HCT116 (cell line): ENCODE measurements at regions not wholly inside any gene's neighbourhood (a gene's known extent, or its start where the extent isn't known, plus 50 kb on each side); places are given as distances from the start of the nearest gene placed in this dataset.

Source experiments
- ATAC-seq: fragments of 200-7000 bp; cut with Tn5 transposase; 2 replicates; pipeline ENCODE4 v1.9.1; 2020; ENCODE audit warnings: mild to moderate bottlenecking, moderate library complexity
- BruUV-seq: library from RNA; stranded (reverse); fragments of 400-500 nt; replicated peaks from 2 replicates; lab custom pipeline; 2021; lab: Mats Ljungman, UMichigan
- CTCF ChIA-PET: fragments of 300-600 bp; sonication (Branson Sonifier 250); formaldehyde crosslinking; loops from one replicate; lab custom pipeline; 2021; ENCODE audit warnings: antibody characterized with exemption; lab: Charles Lee
- POLR2A ChIA-PET: fragments of 300-600, 350-600 bp; sonication (Branson Sonifier 250); formaldehyde crosslinking; loops from one replicate; lab custom pipeline; 2021; ENCODE audit warnings: antibody characterized with exemption; lab: Charles Lee
- RAD21 ChIA-PET, 2 experiments: fragments of 300-600 bp; sonication (Branson Sonifier 250); formaldehyde crosslinking; loops; one replicate each; lab custom pipeline; 2023; ENCODE audit warnings: low total read pairs in 2 of 2; ENCODE audit not compliant: uncharacterized antibody in 2 of 2, unreplicated experiment in 2 of 2, low non-redundant PET in 1 of 2; lab: Charles Lee
- DNase-seq: peaks from one replicate; pipeline ENCODE4 v3.0.0-alpha.2; 2010; ENCODE audit warnings: low read depth, low spot score
- H2AFZ ChIP-seq: fragments of 200-600 bp; shearing (Covaris generic), sonication (generic); 2 replicates; pipeline ENCODE4 v1.6.1; 2017; ENCODE audit warnings: low read depth, mixed run types, mixed read lengths, antibody characterized with exemption, low read length; ENCODE audit not compliant: poor library complexity, severe bottlenecking
- H3K27ac ChIP-seq: 2 replicates; pipeline ENCODE4 v1.5.1; 2012; ENCODE audit warnings: low read depth, low read length
- H3K27me3 ChIP-seq: fragments of 200-600 bp; sonication (generic); 2 replicates; pipeline ENCODE4 v1.6.1; 2016; ENCODE audit warnings: mixed run types, low read length, mixed read lengths; ENCODE audit not compliant: insufficient read depth
- H3K36me3 ChIP-seq, 2 experiments: fragments of 200-500 bp in 1 of 2; fragments of 200-600 bp in 1 of 2; sonication (Bioruptor generic) in 1 of 2; sonication (generic) in 1 of 2; 2 replicates each; pipeline versions ENCODE4 v1.5.1 to v1.6.1; 2014 to 2016; ENCODE audit warnings: low read length in 2 of 2, inconsistent platforms in 1 of 2, mixed read lengths in 1 of 2, mixed run types in 1 of 2; ENCODE audit not compliant: insufficient read depth in 2 of 2, control insufficient read depth in 1 of 2
- H3K4me1 ChIP-seq, 2 experiments: fragments of 200-600 bp in 1 of 2; sonication (generic) in 1 of 2; 2 replicates each; pipeline versions ENCODE4 v1.5.1 to v1.6.1; 2012 to 2017; ENCODE audit warnings: low read length in 2 of 2, inconsistent platforms in 1 of 2, mild to moderate bottlenecking in 1 of 2, mixed read lengths in 1 of 2, mixed run types in 1 of 2, moderate library complexity in 1 of 2; ENCODE audit not compliant: insufficient read depth in 2 of 2, control insufficient read depth in 1 of 2
- H3K4me2 ChIP-seq: fragments of 200-600 bp; sonication (generic); 2 replicates; pipeline ENCODE4 v1.6.1; 2017; ENCODE audit warnings: mixed run types, low read length, mixed read lengths
- H3K4me3 ChIP-seq, 2 experiments: fragments of 200-600 bp in 1 of 2; sonication (generic) in 1 of 2; replicated peaks in 1 of 2; 2 replicates each; pipeline ENCODE4 v1.5.1; 2011 to 2016; ENCODE audit warnings: low read length in 2 of 2, control low read depth in 1 of 2, low read depth in 1 of 2, mild to moderate bottlenecking in 1 of 2, mixed read lengths in 1 of 2, mixed run types in 1 of 2
- H3K79me2 ChIP-seq: fragments of 200-600 bp; sonication (generic); 2 replicates; pipeline ENCODE4 v1.6.1; 2017; ENCODE audit warnings: mild to moderate bottlenecking, mixed run types, low read length, moderate library complexity, mixed read lengths; ENCODE audit not compliant: insufficient read depth
- H3K9ac ChIP-seq: fragments of 200-600 bp; sonication (generic); 2 replicates; pipeline ENCODE4 v1.6.1; 2016; ENCODE audit warnings: low read length, mixed read lengths
- H3K9me2 ChIP-seq: fragments of 200-600 bp; sonication (generic), shearing (Covaris generic); 2 replicates; pipeline ENCODE4 v1.6.1; 2017; ENCODE audit warnings: mixed run types, mild to moderate bottlenecking, moderate library complexity; ENCODE audit not compliant: insufficient read depth
- H3K9me3 ChIP-seq, 2 experiments: fragments of 200-500 bp in 1 of 2; fragments of 200-600 bp in 1 of 2; sonication (Bioruptor generic) in 1 of 2; sonication (generic) in 1 of 2; 2 replicates each; pipeline ENCODE4 v1.6.1; 2014 to 2017; ENCODE audit warnings: low read length in 2 of 2, mixed read lengths in 2 of 2, inconsistent platforms in 1 of 2, low read depth in 1 of 2, mild to moderate bottlenecking in 1 of 2, mixed run types in 1 of 2, moderate library complexity in 1 of 2; ENCODE audit not compliant: control insufficient read depth in 1 of 2, insufficient read depth in 1 of 2
- H4K20me1 ChIP-seq: fragments of 200-600 bp; sonication (generic), shearing (Covaris generic); 2 replicates; pipeline ENCODE4 v1.6.1; 2017; ENCODE audit warnings: mixed run types, mild to moderate bottlenecking, moderate library complexity; ENCODE audit not compliant: insufficient read depth
- SP1 ChIP-seq: IDR thresholded peaks from 2 replicates; pipeline ENCODE4 v1.6.1; 2012; ENCODE audit warnings: low read depth
- SRF ChIP-seq: IDR thresholded peaks from 2 replicates; pipeline ENCODE4 v1.6.1; 2012; ENCODE audit warnings: low read depth
- intact Hi-C: fragments of 100-400 bp; cut with micrococcal nuclease; formaldehyde crosslinking; loops from 2 replicates; pipeline ENCODE4 v1.10.0; 2022

- Histone ChIP-seq H3K27ac (no peak overlapping the region), H3K4me2 (no peak overlapping the region), H3K9me2 (no peaks in the 10 kb centered on the region; the same call in 1 of the 2 replicates), H3K4me3 (no peak overlapping the region)
- intact Hi-C loops: no loop called here
- ChIA-PET POLR2A (no interaction called here), RAD21 (no interaction called here)
- ATAC-seq (no peak), DNase-seq (no peak)
- TF ChIP-seq SP1: no peak
- TF ChIP-seq, all 23 proteins: peak for 0
- no peak overlapping the region for H2AFZ ChIP-seq
- no TSS peak for BruUV-seq
- no peaks in the 10 kb centered on the region for H3K79me2 ChIP-seq
- CTCF ChIA-PET: no interaction called here
- H3K27me3 ChIP-seq: no peaks in the 10 kb centered on the region
- no peak overlapping the region for H3K9ac ChIP-seq
- H3K9me3 ChIP-seq: no peaks in the 10 kb centered on the region
- H3K36me3 ChIP-seq: no peaks in the 10 kb centered on the region
- H3K4me1 ChIP-seq: no peaks in the 10 kb centered on the region
- no peaks in the 10 kb centered on the region for H4K20me1 ChIP-seq
Observed at GRCh38 chr2:144146876-144147275, 373.0 kb downstream of the ZEB2 start.

GRCh38 chr2:144146076-144146475, 373.8 kb downstream of the ZEB2 start:
- CTCF ChIA-PET: no interaction called here
- Histone ChIP-seq H3K4me3 (no peak overlapping the region), H3K36me3 (no peaks in the 10 kb centered on the region), H4K20me1 (no peaks in the 10 kb centered on the region)
- ATAC-seq: no peak
- no TSS peak for BruUV-seq
- intact Hi-C loops: no loop called here
- no peak for TF ChIP-seq SRF
- TF ChIP-seq, all 23 proteins: peak for 0
- no peaks in the 10 kb centered on the region for H3K79me2 ChIP-seq
- H3K9me3 ChIP-seq: no peaks in the 10 kb centered on the region
- no peaks in the 10 kb centered on the region; the same call in 1 of the 2 replicates for H3K9me2 ChIP-seq
- H3K27ac ChIP-seq: no peak overlapping the region
- H3K27me3 ChIP-seq: no peaks in the 10 kb centered on the region
- H3K9ac ChIP-seq: no peak overlapping the region
- no peak overlapping the region for H3K4me2 ChIP-seq
- ChIA-PET POLR2A (no interaction called here), RAD21 (no interaction called here)
- DNase-seq: no peak
- H2AFZ ChIP-seq: no peak overlapping the region
- no peaks in the 10 kb centered on the region for H3K4me1 ChIP-seq
